ENCODE measurements at regions not wholly inside any gene's neighbourhood (a gene's known extent, or its start where the extent isn't known, plus 50 kb on each side); places are given as distances from the start of the nearest gene placed in this dataset.

DNA sequence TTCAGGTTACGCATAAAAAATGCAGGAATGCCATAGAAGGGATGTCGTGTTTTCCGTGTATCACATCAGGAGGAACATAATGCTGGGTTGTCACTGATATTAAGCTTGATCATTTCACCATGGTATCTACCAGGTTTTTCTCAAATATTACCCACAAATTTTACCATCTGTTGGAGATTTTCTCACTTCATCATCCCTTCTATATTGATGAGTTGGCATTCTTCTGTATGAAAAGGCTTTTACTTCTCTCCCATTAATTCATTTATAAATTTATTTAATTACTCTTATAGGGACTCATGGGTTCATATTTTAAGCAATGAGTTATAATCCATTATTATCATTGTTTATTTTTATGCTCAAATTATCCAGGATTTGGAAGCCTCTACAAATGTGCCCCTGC is 608.2 kb downstream of the EPHA4 start:
- no peak for DNase-seq (ENCODE audit: low read depth in 1 of 2, low spot score in 1 of 2)
- H3K36me3 ChIP-seq = no peaks in the 10 kb centered on the region
- H3K9me3 ChIP-seq (ENCODE audit: low read depth) = no peaks in the 10 kb centered on the region
- no peak overlapping the region for H3K4me3 ChIP-seq
- H3K4me1 ChIP-seq (ENCODE audit: low read depth) = peaks cover 11% of the 10 kb centered on the region
- no peaks in the 10 kb centered on the region for H3K27me3 ChIP-seq
- TF ChIP-seq CTCF (IDR thresholded peaks at IDR 0.05; ENCODE audit: low read depth, low read length) = no peak
- H3K27ac ChIP-seq = no peak overlapping the region

DNA sequence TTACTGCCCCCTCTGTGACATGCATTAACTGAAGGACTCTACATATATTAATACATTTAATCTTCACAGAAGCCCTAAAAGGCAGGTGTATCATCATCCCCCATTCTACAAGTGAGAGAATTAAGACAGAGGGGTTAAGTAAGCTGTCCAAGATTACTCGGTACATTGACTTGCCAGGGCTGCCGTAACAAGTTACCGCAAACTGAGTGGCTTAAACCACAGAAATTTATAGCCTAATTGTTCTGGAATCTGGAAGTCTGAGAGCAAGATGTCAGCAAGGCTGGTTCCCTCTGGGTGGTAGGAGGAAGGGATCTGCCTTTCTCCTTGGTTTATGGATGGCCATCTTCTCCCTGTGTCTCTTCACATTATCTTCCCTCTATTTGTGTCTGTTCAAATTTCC is 605.5 kb downstream of the EPHA4 start:
- Histone ChIP-seq H3K4me1 (ENCODE audit: low read depth) (peaks cover 11% of the 10 kb centered on the region), H3K27ac (no peak overlapping the region), H3K9me3 (ENCODE audit: low read depth) (no peaks in the 10 kb centered on the region), H3K4me3 (no peak overlapping the region), H3K36me3 (no peaks in the 10 kb centered on the region), H3K27me3 (no peaks in the 10 kb centered on the region)
- DNase-seq (ENCODE audit: low read depth in 1 of 2, low spot score in 1 of 2) = peak in 1 of 2 donors; percentile 34
- TF ChIP-seq CTCF (IDR thresholded peaks at IDR 0.05; ENCODE audit: low read depth, low read length) = no peak

DNA sequence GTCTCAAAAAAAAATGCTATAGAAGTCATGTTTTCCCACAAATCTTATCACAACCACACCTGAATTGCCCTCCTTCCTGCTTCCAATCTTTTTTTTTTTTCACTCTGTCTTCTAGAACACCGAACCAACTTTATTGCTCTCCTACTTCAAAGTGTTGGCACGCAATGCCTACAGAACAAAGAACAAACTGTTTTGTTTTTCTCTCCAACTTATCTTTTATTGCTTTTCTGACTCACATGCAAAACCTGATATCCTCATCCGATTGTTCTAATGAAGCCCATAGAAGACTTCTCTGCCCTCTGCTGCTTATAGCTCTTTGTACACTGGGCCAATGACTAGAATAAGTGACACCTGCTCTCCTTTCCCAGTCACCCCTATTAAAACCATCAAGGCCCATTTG is 602.8 kb downstream of the EPHA4 start:
- no peaks in the 10 kb centered on the region for H3K27me3 ChIP-seq
- TF ChIP-seq CTCF (IDR thresholded peaks at IDR 0.05; ENCODE audit: low read depth, low read length) = no peak
- no peaks in the 10 kb centered on the region for H3K36me3 ChIP-seq
- no peaks in the 10 kb centered on the region for H3K4me1 ChIP-seq (ENCODE audit: low read depth)
- H3K27ac ChIP-seq = no peak overlapping the region
- DNase-seq (ENCODE audit: low read depth in 1 of 2, low spot score in 1 of 2) = no peak
- no peaks in the 10 kb centered on the region for H3K9me3 ChIP-seq (ENCODE audit: low read depth)
- no peak overlapping the region for H3K4me3 ChIP-seq

DNA sequence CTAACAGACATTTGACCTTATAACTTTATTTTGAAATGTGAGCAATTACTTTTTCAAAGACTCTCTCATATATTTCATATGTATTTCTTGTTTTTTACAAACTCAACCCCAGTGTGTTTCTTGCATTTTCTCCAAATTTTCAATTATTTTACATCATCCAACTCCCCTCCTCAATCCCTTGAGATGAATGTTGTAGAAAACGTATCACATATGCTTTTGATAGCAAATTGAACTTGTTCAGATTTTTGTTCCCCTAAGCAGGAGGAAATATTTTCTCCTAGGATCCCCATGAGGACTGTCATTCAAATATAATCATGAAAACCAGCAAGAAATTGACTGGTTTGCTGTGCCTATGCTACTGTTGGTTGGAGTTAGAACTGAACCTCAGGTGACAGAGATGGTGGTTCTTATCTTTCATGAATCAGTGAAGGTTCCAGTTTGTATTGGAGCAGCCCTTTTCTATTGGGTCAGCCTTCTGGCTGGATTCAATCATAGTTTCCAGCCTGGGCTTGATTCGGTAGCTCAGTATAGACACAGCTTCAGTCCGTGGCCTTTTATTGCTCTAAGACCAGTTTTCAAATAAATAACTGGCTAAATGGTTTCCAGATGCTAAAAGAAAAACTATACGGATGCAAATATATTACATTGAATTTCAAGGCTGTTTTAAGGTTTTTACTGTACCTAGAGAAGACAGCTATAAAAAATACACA is 591.0 kb downstream of the EPHA4 start:
- Histone ChIP-seq H3K36me3 (no peaks in the 10 kb centered on the region), H3K27ac (no peak overlapping the region), H3K27me3 (no peaks in the 10 kb centered on the region), H3K9me3 (ENCODE audit: low read depth) (no peaks in the 10 kb centered on the region), H3K4me1 (ENCODE audit: low read depth) (peaks cover 9% of the 10 kb centered on the region), H3K4me3 (no peak overlapping the region)
- TF ChIP-seq CTCF (IDR thresholded peaks at IDR 0.05; ENCODE audit: low read depth, low read length) = no peak
- DNase-seq (ENCODE audit: low read depth in 1 of 2, low spot score in 1 of 2) = no peak

GRCh38 chr2:220981926-220982325 is 590.2 kb downstream of the EPHA4 start:
- H3K27ac ChIP-seq = no peak overlapping the region
- no peak overlapping the region for H3K4me3 ChIP-seq
- no peak for DNase-seq (ENCODE audit: low read depth in 1 of 2, low spot score in 1 of 2)
- H3K27me3 ChIP-seq = no peaks in the 10 kb centered on the region
- no peaks in the 10 kb centered on the region for H3K9me3 ChIP-seq (ENCODE audit: low read depth)
- TF ChIP-seq CTCF (IDR thresholded peaks at IDR 0.05; ENCODE audit: low read depth, low read length) = no peak
- peaks cover 6% of the 10 kb centered on the region for H3K4me1 ChIP-seq (ENCODE audit: low read depth)
- no peaks in the 10 kb centered on the region for H3K36me3 ChIP-seq

All from cardiac muscle cell (in vitro differentiated cells and primary cell).